ENCODE measurements at regions not wholly inside any gene's neighbourhood (a gene's known extent, or its start where the extent isn't known, plus 50 kb on each side); places are given as distances from the start of the nearest gene placed in this dataset.

DNA sequence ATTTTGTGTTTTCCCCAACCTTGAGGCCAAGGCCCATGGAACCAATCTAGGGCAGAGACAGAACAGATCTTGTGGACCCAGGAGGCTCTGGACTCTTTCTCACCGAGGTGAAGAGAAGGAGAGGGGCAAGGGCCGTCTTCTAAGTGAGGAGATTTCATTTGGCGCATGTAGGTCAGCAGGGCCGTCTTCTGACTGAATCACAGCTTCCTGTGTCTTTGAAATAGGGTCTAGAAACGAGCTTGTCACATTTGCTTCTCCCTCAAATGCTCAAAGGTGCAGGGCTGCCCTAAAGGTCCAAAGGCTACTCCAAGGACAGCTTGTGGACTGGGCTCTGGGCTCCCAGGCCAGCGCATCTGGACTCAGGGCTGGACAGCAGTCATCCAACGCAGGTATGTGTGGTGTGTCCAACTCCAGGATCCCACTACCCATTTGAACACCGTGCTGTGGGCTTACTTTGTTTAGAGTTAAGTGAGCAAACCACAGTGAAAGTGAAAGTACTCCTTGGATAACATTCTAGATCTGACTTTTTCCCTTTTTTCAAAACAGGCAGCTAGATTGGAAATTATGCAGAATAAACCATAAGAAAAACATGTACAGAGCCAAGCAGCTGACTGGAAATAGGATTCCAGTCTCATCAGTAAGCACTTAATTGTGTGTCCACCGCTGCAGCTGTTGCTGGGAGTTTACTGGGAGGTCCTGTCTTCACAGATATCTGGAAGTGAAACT, 357.0 kb downstream of the GADD45G start:
- H3K27ac Mint-ChIP-seq: peak overlapping the region; percentile 61
- no peak for DNase-seq
- H3K9me3 Mint-ChIP-seq: no peaks in the 10 kb centered on the region
- ATAC-seq: peak; percentile 55
- peaks cover 17% of the 10 kb centered on the region for H3K4me1 Mint-ChIP-seq
- no peak overlapping the region for H3K4me3 Mint-ChIP-seq
- H3K27me3 Mint-ChIP-seq: peaks cover 2% of the 10 kb centered on the region
- no peaks in the 10 kb centered on the region for H3K36me3 Mint-ChIP-seq (ENCODE audit: low read depth)

DNA sequence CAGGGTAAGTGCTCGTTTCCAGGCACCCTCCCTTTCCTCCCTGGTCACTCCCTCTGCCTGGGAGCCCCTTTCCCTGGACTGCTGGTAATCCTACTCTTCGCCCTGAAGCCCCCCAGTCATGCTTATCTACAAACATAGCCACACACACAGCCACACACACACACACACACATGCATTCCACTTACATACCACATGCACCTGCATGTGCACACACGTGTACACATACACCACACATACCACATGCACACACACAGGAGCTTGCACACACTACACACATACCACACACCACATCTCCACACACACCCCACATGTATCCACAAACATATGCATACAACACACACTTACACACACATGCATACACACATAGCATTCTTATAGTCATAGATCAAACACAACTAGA, 358.5 kb downstream of the GADD45G start:
- H3K4me3 Mint-ChIP-seq: no peak overlapping the region
- ATAC-seq: no peak
- DNase-seq: no peak

DNA sequence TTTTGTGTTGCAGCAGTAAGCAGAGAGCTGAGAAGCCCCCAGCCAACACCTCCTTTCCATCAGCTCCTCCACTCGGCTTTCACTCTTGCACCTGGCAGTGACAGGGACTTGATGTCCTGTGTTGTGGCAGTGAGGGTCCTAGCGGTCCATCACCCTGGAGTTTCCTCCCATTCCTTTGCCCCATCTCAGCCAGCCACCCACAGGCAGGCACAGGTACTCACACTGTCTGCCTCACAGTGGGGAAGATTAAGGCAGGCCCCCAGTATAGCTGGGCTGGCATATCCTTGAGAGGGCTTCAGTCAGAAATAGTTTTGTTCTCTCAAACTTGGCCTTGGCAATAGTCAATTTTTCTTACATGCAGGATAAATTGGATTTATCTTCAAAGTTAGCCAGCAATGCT, 362.7 kb downstream of the GADD45G start:
- Mint-ChIP-seq H3K27ac (no peak overlapping the region), H3K9me3 (no peaks in the 10 kb centered on the region), H3K36me3 (ENCODE audit: low read depth) (no peaks in the 10 kb centered on the region), H3K4me3 (no peak overlapping the region), H3K4me1 (peaks cover 24% of the 10 kb centered on the region), H3K27me3 (peaks cover 5% of the 10 kb centered on the region)
- ATAC-seq (no peak), DNase-seq (no peak)

More for the DNA sequence above, 358.5 kb downstream of the GADD45G start:
- Mint-ChIP-seq H3K27me3 (peaks cover 2% of the 10 kb centered on the region), H3K9me3 (no peaks in the 10 kb centered on the region), H3K4me1 (peaks cover 21% of the 10 kb centered on the region), H3K36me3 (ENCODE audit: low read depth) (no peaks in the 10 kb centered on the region), H3K27ac (no peak overlapping the region)

DNA sequence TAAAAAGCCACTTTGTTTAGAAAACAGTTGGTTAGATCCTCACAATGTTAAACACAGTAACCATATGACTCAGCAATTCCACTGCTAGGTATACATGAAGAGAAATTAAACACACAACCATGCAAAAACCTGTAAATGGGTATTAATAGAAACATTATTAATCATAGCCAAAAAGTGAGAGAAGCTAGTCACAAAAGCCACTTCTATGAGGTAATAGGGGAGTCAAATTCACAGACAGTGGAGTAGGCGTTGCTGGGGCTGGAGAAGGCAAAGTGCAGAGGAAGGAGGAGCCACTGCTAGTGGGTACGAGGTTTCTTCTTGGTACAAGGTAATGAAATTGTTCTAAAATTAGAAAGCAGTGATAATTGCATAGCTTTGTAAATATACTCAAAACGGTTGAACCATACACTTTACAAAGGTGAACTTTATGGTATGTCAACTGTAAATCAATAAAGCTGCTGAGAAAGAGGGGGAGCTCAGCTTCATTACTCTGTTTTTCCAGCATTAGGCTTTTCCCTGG, 364.4 kb downstream of the GADD45G start:
- H3K27me3 Mint-ChIP-seq: peaks cover 5% of the 10 kb centered on the region

DNA sequence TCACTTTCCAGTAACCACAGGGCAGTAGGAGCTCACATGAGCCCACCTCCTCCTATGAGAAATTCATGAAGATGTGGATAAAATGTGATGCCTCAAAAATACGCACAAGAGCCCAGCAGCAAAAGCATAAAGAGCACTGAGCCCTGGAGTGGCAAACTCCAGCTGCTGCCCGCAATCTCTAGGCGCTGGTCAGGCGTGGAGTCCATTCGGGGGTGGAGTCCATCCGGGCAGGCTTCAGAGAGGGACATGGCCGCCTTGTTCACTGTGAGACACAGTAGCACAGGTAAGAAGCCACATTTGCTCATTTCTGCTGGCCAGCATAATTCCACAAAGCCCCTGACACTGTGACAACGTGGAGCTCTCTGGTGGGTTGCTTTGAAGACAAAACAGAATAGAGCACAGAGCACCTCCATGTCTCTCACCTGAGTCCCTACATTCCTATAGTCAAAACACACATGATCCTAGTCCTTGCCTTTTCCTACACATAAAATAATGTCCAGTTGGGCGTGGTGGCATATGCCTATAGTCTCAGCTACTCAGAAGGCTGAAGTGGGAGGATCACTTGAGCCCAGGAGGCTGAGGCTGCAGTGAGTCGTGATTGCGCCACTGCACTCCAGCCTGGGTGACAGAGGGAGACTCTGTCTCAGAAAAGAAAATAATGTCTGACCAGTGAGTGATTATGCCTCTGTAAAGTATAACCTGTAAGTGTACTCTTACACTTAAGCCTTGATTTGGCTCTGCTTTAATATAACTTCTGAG, 365.2 kb downstream of the GADD45G start:
- DNase-seq: no peak

More for the DNA sequence above, 364.4 kb downstream of the GADD45G start:
- DNase-seq: no peak
- peak; percentile 91 for ATAC-seq
- H3K9me3 Mint-ChIP-seq: no peaks in the 10 kb centered on the region
- no peak overlapping the region for H3K27ac Mint-ChIP-seq
- no peaks in the 10 kb centered on the region for H3K36me3 Mint-ChIP-seq (ENCODE audit: low read depth)
- H3K4me3 Mint-ChIP-seq: peak overlapping the region; percentile 12
- H3K4me1 Mint-ChIP-seq: peaks cover 27% of the 10 kb centered on the region

DNA sequence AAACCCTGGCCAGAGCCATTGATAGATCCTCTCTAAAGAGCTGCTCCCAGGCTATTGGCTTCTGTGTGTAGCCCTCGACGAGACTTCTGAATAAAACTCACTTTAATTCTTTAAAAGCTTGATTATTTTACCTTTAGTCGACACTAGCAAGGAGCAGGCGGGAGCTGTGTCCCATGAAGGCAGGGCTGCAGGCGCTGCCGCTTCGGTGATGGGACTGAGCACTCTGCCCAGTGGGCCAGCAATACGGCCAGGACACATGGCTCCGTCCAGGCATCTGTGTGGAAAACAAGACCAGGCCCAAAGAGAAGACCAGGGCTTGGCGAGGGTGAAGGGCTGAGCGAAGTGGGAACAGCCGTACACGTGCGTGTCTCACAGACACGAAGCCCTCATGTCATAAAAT, 365.9 kb downstream of the GADD45G start:
- H3K9me3 Mint-ChIP-seq: no peaks in the 10 kb centered on the region
- peaks cover 5% of the 10 kb centered on the region for H3K27me3 Mint-ChIP-seq
- H3K36me3 Mint-ChIP-seq (ENCODE audit: low read depth): no peaks in the 10 kb centered on the region
- H3K4me3 Mint-ChIP-seq: no peak overlapping the region
- no peak overlapping the region for H3K27ac Mint-ChIP-seq
- peaks cover 27% of the 10 kb centered on the region for H3K4me1 Mint-ChIP-seq
- no peak for DNase-seq
- ATAC-seq: no peak

More for the DNA sequence above, 365.2 kb downstream of the GADD45G start:
- no peaks in the 10 kb centered on the region for H3K36me3 Mint-ChIP-seq (ENCODE audit: low read depth)
- H3K9me3 Mint-ChIP-seq: no peaks in the 10 kb centered on the region
- H3K4me1 Mint-ChIP-seq: peaks cover 27% of the 10 kb centered on the region
- no peak for ATAC-seq
- H3K27me3 Mint-ChIP-seq: peaks cover 5% of the 10 kb centered on the region
- H3K27ac Mint-ChIP-seq: no peak overlapping the region
- H3K4me3 Mint-ChIP-seq: peak overlapping the region; percentile 12

DNA sequence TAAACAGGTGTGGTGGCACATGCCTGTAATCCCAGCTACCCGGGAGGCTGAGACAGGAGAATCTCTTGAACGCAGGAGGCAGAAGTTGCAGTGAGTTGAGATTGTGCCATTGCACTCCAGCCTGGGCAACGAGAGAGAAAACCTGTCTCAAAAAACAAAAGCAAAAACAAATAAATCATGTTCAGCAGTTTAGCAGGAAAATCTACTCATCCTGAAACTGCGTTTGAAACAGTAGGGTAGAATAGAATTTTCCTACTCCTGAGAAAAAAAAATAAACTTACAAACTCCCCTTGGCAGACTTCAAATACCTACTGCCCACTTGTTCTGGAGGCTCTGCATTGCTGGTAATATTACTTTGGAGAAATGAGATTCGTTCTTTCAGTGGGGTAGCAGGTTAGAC, 367.7 kb downstream of the GADD45G start:
- Mint-ChIP-seq H3K36me3 (ENCODE audit: low read depth) (no peaks in the 10 kb centered on the region), H3K4me3 (no peak overlapping the region), H3K27ac (no peak overlapping the region), H3K4me1 (peaks cover 27% of the 10 kb centered on the region), H3K9me3 (no peaks in the 10 kb centered on the region), H3K27me3 (peaks cover 3% of the 10 kb centered on the region)
- ATAC-seq: no peak
- DNase-seq: no peak

DNA sequence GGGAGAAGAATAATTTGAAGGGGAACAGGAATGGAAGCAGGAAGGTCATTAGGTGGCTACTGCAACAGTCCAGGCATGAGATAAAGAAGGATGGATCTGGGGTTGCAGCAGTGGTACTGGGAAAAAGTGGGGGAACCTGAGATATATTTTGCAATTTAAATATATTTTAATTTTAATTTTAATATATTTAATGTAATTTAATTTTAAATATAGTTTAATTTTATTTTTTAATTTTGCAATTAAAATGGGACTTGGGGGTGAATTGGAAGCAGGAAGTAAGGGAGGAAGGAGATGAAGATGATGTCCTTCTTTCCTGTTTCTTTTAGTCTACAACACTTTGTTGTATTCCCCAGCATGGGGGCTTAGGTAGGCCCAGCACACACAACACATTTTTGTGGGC, 369.8 kb downstream of the GADD45G start:
- Mint-ChIP-seq H3K9me3 (no peaks in the 10 kb centered on the region), H3K27me3 (peaks cover 14% of the 10 kb centered on the region), H3K4me1 (peaks cover 12% of the 10 kb centered on the region), H3K36me3 (ENCODE audit: low read depth) (no peaks in the 10 kb centered on the region), H3K4me3 (no peak overlapping the region), H3K27ac (no peak overlapping the region)
- ATAC-seq: no peak
- no peak for DNase-seq

DNA sequence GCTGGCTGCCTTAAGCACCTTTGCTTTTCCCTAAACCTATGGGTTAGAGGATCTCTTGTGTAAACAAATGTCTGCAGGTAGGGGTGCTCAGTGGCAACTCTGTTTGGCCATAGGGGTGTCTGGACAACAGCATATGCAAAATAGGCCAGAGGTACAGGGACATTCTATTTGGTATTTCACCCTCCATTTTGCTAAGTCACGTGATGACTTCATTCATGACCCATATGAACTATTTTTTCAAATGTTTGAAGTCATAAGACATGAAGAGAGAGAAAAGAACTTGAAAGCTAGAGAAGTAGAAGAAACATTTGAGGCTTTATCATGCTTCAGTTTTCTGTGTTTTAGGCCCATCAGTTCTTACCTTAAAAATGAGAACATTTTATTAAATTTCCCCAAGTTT, 370.2 kb downstream of the GADD45G start:
- Mint-ChIP-seq H3K4me1 (peaks cover 9% of the 10 kb centered on the region), H3K4me3 (no peak overlapping the region), H3K27ac (no peak overlapping the region), H3K9me3 (no peaks in the 10 kb centered on the region), H3K36me3 (ENCODE audit: low read depth) (no peaks in the 10 kb centered on the region), H3K27me3 (peaks cover 18% of the 10 kb centered on the region)
- DNase-seq (no peak), ATAC-seq (no peak)

DNA sequence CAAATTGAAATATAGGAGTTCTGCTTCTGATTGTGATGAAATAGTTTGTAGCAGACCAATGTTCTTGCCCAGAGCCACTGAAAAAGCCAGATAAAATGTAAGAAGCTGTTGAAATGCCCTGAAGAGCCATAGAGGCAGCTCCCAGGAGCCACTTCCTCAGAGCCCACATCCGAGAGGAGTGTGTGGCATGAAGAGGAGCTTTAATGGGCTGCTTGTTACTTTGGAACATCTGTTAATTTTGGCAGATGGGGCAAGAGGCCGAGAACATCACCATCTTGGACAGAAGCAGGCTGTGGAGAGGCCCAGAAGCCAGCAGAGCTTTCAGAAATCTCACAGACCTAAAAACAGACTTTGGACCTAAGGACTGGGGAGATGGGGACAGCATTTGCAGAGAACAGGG, 370.8 kb downstream of the GADD45G start:
- DNase-seq: no peak
- H3K27ac Mint-ChIP-seq: no peak overlapping the region
- no peak for ATAC-seq
- no peaks in the 10 kb centered on the region for H3K9me3 Mint-ChIP-seq
- peaks cover 5% of the 10 kb centered on the region for H3K4me1 Mint-ChIP-seq
- no peak overlapping the region for H3K4me3 Mint-ChIP-seq
- peaks cover 21% of the 10 kb centered on the region for H3K27me3 Mint-ChIP-seq
- H3K36me3 Mint-ChIP-seq (ENCODE audit: low read depth): no peaks in the 10 kb centered on the region

DNA sequence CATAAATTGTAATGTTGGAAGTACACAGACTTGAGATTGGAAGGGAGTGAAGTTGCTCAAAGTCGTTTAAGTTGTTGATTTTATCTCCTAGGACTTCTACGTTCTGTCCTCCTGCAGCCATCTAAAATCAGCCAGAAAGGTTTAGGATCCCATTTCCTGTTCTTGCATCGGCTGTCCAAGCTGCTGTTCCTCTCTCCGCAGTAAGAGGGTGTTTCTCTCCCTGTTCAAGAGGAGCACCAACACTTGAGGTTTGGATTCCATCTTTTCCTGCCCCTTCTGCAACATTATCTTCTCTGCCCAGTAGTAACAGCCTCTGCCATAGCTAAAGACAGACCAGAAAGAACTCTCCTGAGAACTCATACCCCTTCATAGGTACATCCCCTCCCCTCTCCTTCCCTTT, 373.4 kb downstream of the GADD45G start:
- Mint-ChIP-seq H3K9me3 (no peaks in the 10 kb centered on the region), H3K36me3 (ENCODE audit: low read depth) (no peaks in the 10 kb centered on the region), H3K4me3 (no peak overlapping the region), H3K27me3 (peaks cover 25% of the 10 kb centered on the region), H3K27ac (no peak overlapping the region), H3K4me1 (peaks cover 9% of the 10 kb centered on the region)
- DNase-seq (no peak), ATAC-seq (no peak)

DNA sequence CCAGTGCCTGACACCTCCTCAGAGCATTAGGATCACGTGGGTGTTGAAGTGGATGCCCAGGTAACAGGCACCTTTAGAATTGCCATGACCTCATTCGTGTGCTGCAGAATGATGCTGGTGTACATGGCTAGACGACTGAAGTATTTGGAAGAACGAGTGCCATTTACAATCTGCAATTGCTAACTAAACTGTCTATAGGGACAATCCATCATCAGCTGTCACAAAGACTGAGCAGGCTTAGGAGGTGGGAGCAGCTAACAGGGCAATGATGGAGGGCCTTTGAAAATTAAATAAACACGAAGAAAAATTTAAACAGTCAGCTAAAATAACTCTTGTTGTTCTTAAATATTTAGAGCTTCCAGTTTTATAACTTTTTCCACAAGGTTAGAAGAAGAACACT, 375.8 kb downstream of the GADD45G start:
- H3K27ac Mint-ChIP-seq: no peak overlapping the region
- peaks cover 3% of the 10 kb centered on the region for H3K9me3 Mint-ChIP-seq
- no peak for ATAC-seq
- peaks cover 25% of the 10 kb centered on the region for H3K27me3 Mint-ChIP-seq
- no peak for DNase-seq
- peaks cover 33% of the 10 kb centered on the region for H3K4me1 Mint-ChIP-seq
- H3K36me3 Mint-ChIP-seq (ENCODE audit: low read depth): peaks cover 2% of the 10 kb centered on the region
- no peak overlapping the region for H3K4me3 Mint-ChIP-seq

DNA sequence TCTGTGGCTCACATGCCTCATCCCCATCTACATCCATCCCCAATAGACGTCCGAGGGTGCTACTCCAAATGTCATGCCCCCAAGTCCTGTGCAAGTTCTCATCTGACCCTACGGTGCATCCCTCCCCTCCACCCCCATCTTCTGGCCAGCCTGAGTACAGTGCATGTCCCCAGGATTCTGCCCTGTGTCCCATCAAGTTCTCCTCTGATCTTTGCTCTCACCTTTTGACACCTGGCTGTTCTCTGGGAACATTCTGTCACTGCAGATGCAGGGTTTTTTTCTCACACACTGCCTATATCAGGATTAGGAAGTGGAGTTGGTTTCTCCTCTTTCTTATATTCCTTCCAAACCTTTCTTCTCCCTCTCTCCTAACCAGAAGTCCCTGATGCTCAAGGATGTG, 377.2 kb downstream of the GADD45G start:
- peaks cover 3% of the 10 kb centered on the region for H3K9me3 Mint-ChIP-seq
- DNase-seq (no peak), ATAC-seq (no peak)
- peaks cover 25% of the 10 kb centered on the region for H3K27me3 Mint-ChIP-seq
- no peak overlapping the region for H3K27ac Mint-ChIP-seq
- peaks cover 2% of the 10 kb centered on the region for H3K36me3 Mint-ChIP-seq (ENCODE audit: low read depth)
- H3K4me3 Mint-ChIP-seq: no peak overlapping the region
- H3K4me1 Mint-ChIP-seq: peaks cover 44% of the 10 kb centered on the region

DNA sequence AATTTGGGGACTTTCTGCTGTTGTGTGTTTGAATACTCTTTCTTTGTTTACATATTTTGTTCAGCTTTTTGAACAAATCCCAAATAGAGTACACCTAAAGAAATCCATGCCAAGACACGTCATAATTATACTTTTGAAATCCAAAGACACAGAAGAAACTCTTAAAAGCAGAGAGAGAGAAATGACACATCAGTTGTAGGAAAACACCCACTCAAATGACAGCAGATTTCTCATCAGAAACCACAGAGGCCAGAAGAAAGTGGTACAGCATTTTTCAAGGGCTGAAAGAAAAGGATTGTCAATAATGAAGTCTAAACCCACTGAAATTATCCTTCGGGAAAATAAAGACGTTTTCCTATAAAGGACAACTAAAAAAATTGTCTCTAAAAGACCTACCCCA, 378.6 kb downstream of the GADD45G start:
- peaks cover 27% of the 10 kb centered on the region for H3K27me3 Mint-ChIP-seq
- peaks cover 3% of the 10 kb centered on the region for H3K9me3 Mint-ChIP-seq
- H3K4me1 Mint-ChIP-seq: peaks cover 47% of the 10 kb centered on the region
- peak; percentile 31 for ATAC-seq
- H3K4me3 Mint-ChIP-seq: peak overlapping the region; percentile 45
- peak overlapping the region; percentile 94 for H3K27ac Mint-ChIP-seq
- DNase-seq: no peak
- peaks cover 2% of the 10 kb centered on the region for H3K36me3 Mint-ChIP-seq (ENCODE audit: low read depth)

DNA sequence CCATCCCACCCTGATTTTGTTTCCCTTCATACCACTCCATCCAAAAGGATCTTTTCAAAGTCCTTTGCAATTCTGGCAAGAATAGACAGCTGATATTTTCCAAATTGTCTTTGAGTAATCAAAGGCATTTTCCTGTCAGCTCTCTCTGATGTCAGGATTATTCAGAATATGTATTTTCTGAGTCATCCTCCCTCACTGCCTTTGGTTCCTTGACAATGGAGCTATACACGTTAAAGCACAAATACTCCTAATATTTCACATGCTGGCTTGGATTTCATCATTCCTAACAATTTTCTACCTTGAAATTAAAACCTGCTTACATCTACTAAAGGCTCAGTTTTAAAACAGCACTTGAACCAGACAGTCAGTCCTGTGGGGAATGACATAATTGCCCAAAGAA, 379.4 kb downstream of the GADD45G start:
- Mint-ChIP-seq H3K4me3 (peak overlapping the region; percentile 45), H3K36me3 (ENCODE audit: low read depth) (peaks cover 2% of the 10 kb centered on the region), H3K27ac (peak overlapping the region; percentile 94), H3K4me1 (peaks cover 48% of the 10 kb centered on the region), H3K9me3 (peaks cover 3% of the 10 kb centered on the region), H3K27me3 (peaks cover 20% of the 10 kb centered on the region)
- no peak for DNase-seq
- ATAC-seq: peak; percentile 69

All from activated naive CD8-positive, alpha-beta T cell treated with anti-CD3 and anti-CD28 coated beads, Interleukin-2, amount 50 U/mL, for 24 hours (primary cell).